GM23338 (cell line): ENCODE measurements at regions not wholly inside any gene's neighbourhood (a gene's known extent, or its start where the extent isn't known, plus 50 kb on each side); places are given as distances from the start of the nearest gene placed in this dataset.

Experiments used
- CREB1 ChIP-seq: fragments of 250-450 bp; sonication (Bioruptor Pico); IDR thresholded peaks from 2 replicates; pipeline ENCODE4 v1.5.0; 2020; ENCODE audit warnings: low read depth, mild to moderate bottlenecking, moderate library complexity
- CTCF ChIP-seq, 2 experiments: fragments of 200-600 bp in 1 of 2; sonication (generic) in 1 of 2; conservative IDR thresholded peaks; 2 replicates each; pipeline versions ENCODE4 v1.5.1 to v1.6.1; 2016 to 2017; ENCODE audit warnings: antibody characterized with exemption in 2 of 2, low read depth in 2 of 2, mild to moderate bottlenecking in 2 of 2, moderate library complexity in 1 of 2
- EZH2 ChIP-seq: fragments of 200-600 bp; sonication (generic); IDR thresholded peaks from one replicate; pipeline ENCODE4 v1.8.0; 2017; ENCODE audit warnings: antibody characterized with exemption, mild to moderate bottlenecking, low read depth; ENCODE audit not compliant: unreplicated experiment
- EZH2phosphoT487 ChIP-seq: fragments of 200-600 bp; sonication (generic); IDR thresholded peaks from one replicate; pipeline ENCODE4 v1.8.1; 2018; ENCODE audit warnings: antibody characterized with exemption; ENCODE audit not compliant: unreplicated experiment
- JUNB ChIP-seq: IDR thresholded peaks from one replicate; pipeline ENCODE4 v1.6.1; 2016; ENCODE audit warnings: antibody characterized with exemption; ENCODE audit not compliant: unreplicated experiment
- NANOG ChIP-seq: IDR thresholded peaks from 2 replicates; pipeline ENCODE4 v1.6.1; 2016; ENCODE audit warnings: antibody characterized with exemption, borderline replicate concordance
- POLR2AphosphoS5 ChIP-seq: IDR thresholded peaks from 2 replicates; pipeline ENCODE4 v1.6.1; 2016; ENCODE audit warnings: antibody characterized with exemption, low read depth
- REST ChIP-seq: IDR thresholded peaks from one replicate; pipeline ENCODE4 v1.6.1; 2018; ENCODE audit warnings: antibody characterized with exemption; ENCODE audit not compliant: unreplicated experiment
- ZNF331 ChIP-seq: fragments of 250-450 bp; sonication (Bioruptor Pico); IDR thresholded peaks from 2 replicates; pipeline ENCODE4 v1.5.0; 2020; ENCODE audit warnings: low read depth, mild to moderate bottlenecking, moderate library complexity
- TF ChIP-seq, protein P1 (sequence below): IDR thresholded peaks from 2 replicates; pipeline ENCODE4 v1.6.1; 2016; ENCODE audit warnings: antibody characterized with exemption

GRCh38 chr1:232744847-232745246 is 60.4 kb upstream of the MAP10 start:
- TF ChIP-seq CTCF (conservative IDR thresholded peaks at IDR 0.05; ENCODE audit: low read depth in 2 of 2) (no peak), EZH2 (no peak), REST (no peak), ZNF331 (CRISPR knock-in tag) (no peak), POLR2AphosphoS5 (no peak), CREB1 (CRISPR knock-in tag) (no peak), JUNB (no peak), EZH2phosphoT487 (no peak), NANOG (no peak)
- TF ChIP-seq, protein P1, sequence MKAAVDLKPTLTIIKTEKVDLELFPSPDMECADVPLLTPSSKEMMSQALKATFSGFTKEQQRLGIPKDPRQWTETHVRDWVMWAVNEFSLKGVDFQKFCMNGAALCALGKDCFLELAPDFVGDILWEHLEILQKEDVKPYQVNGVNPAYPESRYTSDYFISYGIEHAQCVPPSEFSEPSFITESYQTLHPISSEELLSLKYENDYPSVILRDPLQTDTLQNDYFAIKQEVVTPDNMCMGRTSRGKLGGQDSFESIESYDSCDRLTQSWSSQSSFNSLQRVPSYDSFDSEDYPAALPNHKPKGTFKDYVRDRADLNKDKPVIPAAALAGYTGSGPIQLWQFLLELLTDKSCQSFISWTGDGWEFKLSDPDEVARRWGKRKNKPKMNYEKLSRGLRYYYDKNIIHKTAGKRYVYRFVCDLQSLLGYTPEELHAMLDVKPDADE = no peak
